Activated CD8-positive, alpha-beta memory T cell treated with anti-CD3 and anti-CD28 coated beads, Interleukin-2, amount 10 ng/mL, durations not matched to agents 7 days and 5 days (primary cell): ENCODE measurements at regions not wholly inside any gene's neighbourhood (a gene's known extent, or its start where the extent isn't known, plus 50 kb on each side); places are given as distances from the start of the nearest gene placed in this dataset.
"Not testable (repeated sequence)": the region's sequence is repeated elsewhere in the genome, so short reads cannot be mapped to it uniquely, and the experiment has no call there.

ENCODE experiments used
- ATAC-seq: fragments of 150-1000 bp; cut with Tn5 transposase; one replicate; pipeline ENCODE4 v1.10.0; 2021; ENCODE audit warnings: moderate library complexity
- CTCF ChIA-PET: fragments of 350-600 bp; sonication (Branson Sonifier 250); formaldehyde crosslinking; loops from one replicate; lab custom pipeline; 2021; ENCODE audit warnings: antibody characterized with exemption; lab: Charles Lee
- DNase-seq: peaks from one replicate; pipeline ENCODE4 v3.0.0-alpha.2; 2020
- H3K27ac Mint-ChIP-seq: one replicate; pipeline ENCODE4 v1.8.0; 2021; ENCODE audit warnings: mild to moderate bottlenecking, mixed read lengths
- H3K27me3 Mint-ChIP-seq: one replicate; pipeline ENCODE4 v1.8.0; 2021; ENCODE audit warnings: mixed read lengths
- H3K36me3 Mint-ChIP-seq: one replicate; pipeline ENCODE4 v1.8.0; 2021; ENCODE audit warnings: mild to moderate bottlenecking, mixed read lengths
- H3K4me1 Mint-ChIP-seq: one replicate; pipeline ENCODE4 v1.8.0; 2021; ENCODE audit warnings: mixed read lengths
- H3K4me3 Mint-ChIP-seq: one replicate; pipeline ENCODE4 v1.8.0; 2021; ENCODE audit warnings: mild to moderate bottlenecking, moderate library complexity, mixed read lengths
- H3K9me3 Mint-ChIP-seq: one replicate; pipeline ENCODE4 v1.8.0; 2022; ENCODE audit warnings: low read depth, mixed read lengths

- no peaks in the 10 kb centered on the region for H3K4me1 Mint-ChIP-seq
- no peak for ATAC-seq
- peaks cover 15% of the 10 kb centered on the region for H3K9me3 Mint-ChIP-seq
- DNase-seq: no peak
- no peaks in the 10 kb centered on the region for H3K27me3 Mint-ChIP-seq
- no peak overlapping the region for H3K4me3 Mint-ChIP-seq
- H3K27ac Mint-ChIP-seq: no peak overlapping the region
- CTCF ChIA-PET: no interaction called here
- no peaks in the 10 kb centered on the region for H3K36me3 Mint-ChIP-seq
These were observed 567.8 kb downstream of the TRIML1 start for GRCh38 chr4:188707036-188707435.

- ATAC-seq (no peak), DNase-seq (no peak)
- no peaks in the 10 kb centered on the region for H3K36me3 Mint-ChIP-seq
- CTCF ChIA-PET: no interaction called here
- H3K27ac Mint-ChIP-seq: no peak overlapping the region
- no peaks in the 10 kb centered on the region for H3K4me1 Mint-ChIP-seq
- no peaks in the 10 kb centered on the region for H3K27me3 Mint-ChIP-seq
- no peak overlapping the region for H3K4me3 Mint-ChIP-seq
- H3K9me3 Mint-ChIP-seq: peaks cover 14% of the 10 kb centered on the region
These were observed 575.3 kb downstream of the TRIML1 start for GRCh38 chr4:188714501-188714900.

GRCh38 chr4:188714907-188715306, 575.7 kb downstream of the TRIML1 start:
- H3K36me3 Mint-ChIP-seq: no peaks in the 10 kb centered on the region
- H3K4me1 Mint-ChIP-seq: no peaks in the 10 kb centered on the region
- peaks cover 12% of the 10 kb centered on the region for H3K9me3 Mint-ChIP-seq
- ATAC-seq (no peak), DNase-seq (no peak)
- H3K27ac Mint-ChIP-seq: no peak overlapping the region
- H3K4me3 Mint-ChIP-seq: no peak overlapping the region
- H3K27me3 Mint-ChIP-seq: no peaks in the 10 kb centered on the region
- CTCF ChIA-PET: no interaction called here

- no peak for DNase-seq
- H3K36me3 Mint-ChIP-seq: no peaks in the 10 kb centered on the region
- no peak for ATAC-seq
- H3K27me3 Mint-ChIP-seq: no peaks in the 10 kb centered on the region
- H3K4me3 Mint-ChIP-seq: no peak overlapping the region
- H3K4me1 Mint-ChIP-seq: no peaks in the 10 kb centered on the region
- no peak overlapping the region for H3K27ac Mint-ChIP-seq
- CTCF ChIA-PET: no interaction called here
- peaks cover 18% of the 10 kb centered on the region for H3K9me3 Mint-ChIP-seq
These were observed 578.4 kb downstream of the TRIML1 start for GRCh38 chr4:188717661-188718060.

GRCh38 chr4:188719794-188720193, 580.6 kb downstream of the TRIML1 start:
- Mint-ChIP-seq H3K27me3 (no peaks in the 10 kb centered on the region), H3K9me3 (peaks cover 18% of the 10 kb centered on the region), H3K27ac (no peak overlapping the region), H3K36me3 (no peaks in the 10 kb centered on the region), H3K4me3 (no peak overlapping the region), H3K4me1 (no peaks in the 10 kb centered on the region)
- DNase-seq (no peak), ATAC-seq (no peak)
- CTCF ChIA-PET: no interaction called here

- DNase-seq (no peak), ATAC-seq (no peak)
- Mint-ChIP-seq H3K4me1 (no peaks in the 10 kb centered on the region), H3K27ac (no peak overlapping the region), H3K36me3 (no peaks in the 10 kb centered on the region), H3K9me3 (peaks cover 13% of the 10 kb centered on the region), H3K27me3 (no peaks in the 10 kb centered on the region), H3K4me3 (no peak overlapping the region)
- CTCF ChIA-PET: no interaction called here
These were observed 583.7 kb downstream of the TRIML1 start for GRCh38 chr4:188722911-188723310.

GRCh38 chr4:188727746-188728145, 588.5 kb downstream of the TRIML1 start:
- no peak for ATAC-seq
- no peaks in the 10 kb centered on the region for H3K27me3 Mint-ChIP-seq
- no peaks in the 10 kb centered on the region for H3K36me3 Mint-ChIP-seq
- H3K9me3 Mint-ChIP-seq: peaks cover 10% of the 10 kb centered on the region
- no peaks in the 10 kb centered on the region for H3K4me1 Mint-ChIP-seq
- DNase-seq: no peak
- no peak overlapping the region for H3K27ac Mint-ChIP-seq
- no peak overlapping the region for H3K4me3 Mint-ChIP-seq
- CTCF ChIA-PET: no interaction called here

- Mint-ChIP-seq H3K4me3 (no peak overlapping the region), H3K9me3 (peaks cover 10% of the 10 kb centered on the region), H3K36me3 (no peaks in the 10 kb centered on the region), H3K27ac (no peak overlapping the region), H3K27me3 (no peaks in the 10 kb centered on the region), H3K4me1 (no peaks in the 10 kb centered on the region)
- DNase-seq: no peak
- no peak for ATAC-seq
- CTCF ChIA-PET: no interaction called here
These were observed 589.1 kb downstream of the TRIML1 start for GRCh38 chr4:188728359-188728758.

GRCh38 chr4:188732131-188732530, 592.9 kb downstream of the TRIML1 start:
- Mint-ChIP-seq H3K9me3 (peaks cover 10% of the 10 kb centered on the region), H3K27ac (no peak overlapping the region), H3K36me3 (no peaks in the 10 kb centered on the region), H3K27me3 (no peaks in the 10 kb centered on the region), H3K4me1 (no peaks in the 10 kb centered on the region), H3K4me3 (no peak overlapping the region)
- DNase-seq: no peak
- ATAC-seq: no peak
- CTCF ChIA-PET: no interaction called here

- H3K9me3 Mint-ChIP-seq: peaks cover 10% of the 10 kb centered on the region
These were observed 595.8 kb downstream of the TRIML1 start for GRCh38 chr4:188735082-188735481.

GRCh38 chr4:188737251-188738002, 598.2 kb downstream of the TRIML1 start:
- H3K4me1 Mint-ChIP-seq: no peaks in the 10 kb centered on the region
- peaks cover 2% of the 10 kb centered on the region for H3K9me3 Mint-ChIP-seq
- H3K36me3 Mint-ChIP-seq: no peaks in the 10 kb centered on the region
- H3K4me3 Mint-ChIP-seq: no peak overlapping the region
- no peaks in the 10 kb centered on the region for H3K27me3 Mint-ChIP-seq
- CTCF ChIA-PET: no interaction called here
- no peak for DNase-seq
- no peak for ATAC-seq
- no peak overlapping the region for H3K27ac Mint-ChIP-seq

More at GRCh38 chr4:188735082-188735481, 595.8 kb downstream of the TRIML1 start:
- ATAC-seq (no peak), DNase-seq (no peak)
- Mint-ChIP-seq H3K36me3 (no peaks in the 10 kb centered on the region), H3K27ac (no peak overlapping the region), H3K4me3 (no peak overlapping the region), H3K4me1 (no peaks in the 10 kb centered on the region), H3K27me3 (no peaks in the 10 kb centered on the region)
- CTCF ChIA-PET: no interaction called here

- H3K36me3 Mint-ChIP-seq, H3K9me3 Mint-ChIP-seq, H3K27ac Mint-ChIP-seq, H3K4me1 Mint-ChIP-seq, DNase-seq, H3K27me3 Mint-ChIP-seq, CTCF ChIA-PET, H3K4me3 Mint-ChIP-seq: not testable (repeated sequence)
- ATAC-seq: peak; percentile 39
These were observed 599.0 kb downstream of the TRIML1 start for GRCh38 chr4:188738290-188738689.

GRCh38 chr4:188740172-188740571, 600.9 kb downstream of the TRIML1 start:
- H3K27me3 Mint-ChIP-seq, DNase-seq, H3K27ac Mint-ChIP-seq, H3K4me3 Mint-ChIP-seq, H3K9me3 Mint-ChIP-seq, H3K36me3 Mint-ChIP-seq, CTCF ChIA-PET, ATAC-seq, H3K4me1 Mint-ChIP-seq: not testable (repeated sequence)

- DNase-seq, H3K9me3 Mint-ChIP-seq, H3K36me3 Mint-ChIP-seq, H3K4me3 Mint-ChIP-seq, CTCF ChIA-PET, H3K27me3 Mint-ChIP-seq, H3K4me1 Mint-ChIP-seq, H3K27ac Mint-ChIP-seq: not testable (repeated sequence)
- peak; percentile 51 for ATAC-seq
These were observed 601.5 kb downstream of the TRIML1 start for GRCh38 chr4:188740791-188741190.
